ENCODE measurements at regions not wholly inside any gene's neighbourhood (a gene's known extent, or its start where the extent isn't known, plus 50 kb on each side); places are given as distances from the start of the nearest gene placed in this dataset.
"Not testable (repeated sequence)": the region's sequence is repeated elsewhere in the genome, so short reads cannot be mapped to it uniquely, and the experiment has no call there.

- not testable (repeated sequence) for DNase-seq
These were observed 129.2 kb downstream of the ARHGAP11B start for GRCh38 chr15:30755036-30755687.

GRCh38 chr15:30760633-30761032 is 134.7 kb downstream of the ARHGAP11B start:
- not testable (repeated sequence) for DNase-seq

GRCh38 chr15:30761365-30761764 is 135.4 kb downstream of the ARHGAP11B start:
- not testable (repeated sequence) for DNase-seq

- DNase-seq: not testable (repeated sequence)
These were observed 134.2 kb upstream of the FAN1 start for GRCh38 chr15:30769390-30770124.

- DNase-seq: no peak
These were observed 133.0 kb upstream of the FAN1 start for GRCh38 chr15:30770759-30771158.

- no peak for DNase-seq
These were observed 120.7 kb upstream of the FAN1 start for GRCh38 chr15:30783019-30783418.

- DNase-seq: no peak
These were observed 115.1 kb upstream of the FAN1 start for GRCh38 chr15:30788595-30788994.

GRCh38 chr15:30791239-30792175 is 112.2 kb upstream of the FAN1 start:
- no peak for DNase-seq

- DNase-seq: not testable (repeated sequence)
These were observed 110.9 kb upstream of the FAN1 start for GRCh38 chr15:30792843-30793242.

GRCh38 chr15:30794388-30794787 is 109.3 kb upstream of the FAN1 start:
- no peak for DNase-seq

- not testable (repeated sequence) for DNase-seq
These were observed 104.2 kb upstream of the FAN1 start for GRCh38 chr15:30799565-30799964.

GRCh38 chr15:30801140-30801895 is 102.4 kb upstream of the FAN1 start:
- DNase-seq: peak in 4 of 56 donors; percentile 2 to 23 (median 11)

GRCh38 chr15:30802001-30802400 is 101.7 kb upstream of the FAN1 start:
- not testable (repeated sequence) for DNase-seq

- not testable (repeated sequence) for DNase-seq
These were observed 100.0 kb upstream of the FAN1 start for GRCh38 chr15:30803703-30804102.

- no peak for DNase-seq
These were observed 87.3 kb upstream of the FAN1 start for GRCh38 chr15:30816430-30816829.

GRCh38 chr15:30823068-30823813 is 80.5 kb upstream of the FAN1 start:
- DNase-seq: peak in 29 of 56 donors; percentile 2 to 66 (median 17)

- DNase-seq: no peak
These were observed 79.1 kb upstream of the FAN1 start for GRCh38 chr15:30824518-30825195.

GRCh38 chr15:30827625-30828303 is 76.0 kb upstream of the FAN1 start:
- DNase-seq: no peak

- DNase-seq: not testable (repeated sequence)
These were observed 75.4 kb upstream of the FAN1 start for GRCh38 chr15:30828304-30828639.

Data from nucleus accumbens (tissue), 56 donors.